Ascending aorta (tissue), 2 donors: ENCODE measurements at regions not wholly inside any gene's neighbourhood (a gene's known extent, or its start where the extent isn't known, plus 50 kb on each side); places are given as distances from the start of the nearest gene placed in this dataset.
"Not testable (repeated sequence)": the region's sequence is repeated elsewhere in the genome, so short reads cannot be mapped to it uniquely, and the experiment has no call there.

Source experiments
- DNase-seq, 2 donors: peaks; one replicate each; pipeline ENCODE4 v3.0.0-alpha.2; 2019; ENCODE audit warnings: low spot score in 2 of 2
- H3K27ac ChIP-seq, 2 donors: fragments of 200-600 bp; sonication (generic); one replicate each; pipeline ENCODE4 v1.5.1; 2016 to 2017; ENCODE audit warnings: mild to moderate bottlenecking in 1 of 2
- H3K27me3 ChIP-seq: fragments of 200-600 bp; sonication (generic); one replicate; pipeline ENCODE4 v1.5.1; 2017
- H3K36me3 ChIP-seq, 2 donors: fragments of 200-600 bp; sonication (generic); one replicate each; pipeline ENCODE4 v1.5.1; 2016
- H3K4me1 ChIP-seq, 2 donors: fragments of 200-600 bp; sonication (generic); one replicate each; pipeline ENCODE4 v1.5.1; 2016 to 2017; ENCODE audit warnings: mild to moderate bottlenecking in 1 of 2
- H3K4me3 ChIP-seq, 2 donors: fragments of 200-600 bp; sonication (generic); one replicate each; pipeline ENCODE4 v1.5.1; 2016 to 2017; ENCODE audit warnings: mild to moderate bottlenecking in 1 of 2
- H3K9me3 ChIP-seq, 2 donors: fragments of 200-600 bp; sonication (generic); one replicate each; pipeline ENCODE4 v1.5.1; 2016
- CTCF ChIP-seq, 3 experiments: fragments of 200-600 bp in 2 of 3; fragments of 450-650 bp in 1 of 3; sonication (generic) in 2 of 3; IDR thresholded peaks; one replicate each; pipeline ENCODE4 v1.5.1; 2016 to 2019; ENCODE audit warnings: antibody characterized with exemption in 3 of 3, mild to moderate bottlenecking in 1 of 3, moderate library complexity in 1 of 3
- intact Hi-C: fragments of 100-400 bp; cut with DNase I; formaldehyde crosslinking; loops from one replicate; pipeline ENCODE4 v1.15.1; 2023

GRCh38 chr10:30683496-30683895 lies 53.9 kb upstream of the LYZL2 start:
- TF ChIP-seq CTCF (IDR thresholded peaks at IDR 0.05): no peak
- Histone ChIP-seq H3K4me1 (no peaks in the 10 kb centered on the region), H3K4me3 (no peak overlapping the region), H3K27me3 (no peaks in the 10 kb centered on the region), H3K9me3 (no peaks in the 10 kb centered on the region), H3K36me3 (no peaks in the 10 kb centered on the region), H3K27ac (no peak overlapping the region)
- intact Hi-C loops: no loop called here
- DNase-seq: no peak

GRCh38 chr10:30682377-30683199 lies 53.0 kb upstream of the LYZL2 start:
- intact Hi-C loops: not testable (repeated sequence)
- DNase-seq: peak in 1 of 2 donors; percentile 73

GRCh38 chr10:30680908-30681307 lies 51.4 kb upstream of the LYZL2 start:
- intact Hi-C loops: no loop called here
- Histone ChIP-seq H3K4me3 (no peak overlapping the region), H3K36me3 (no peaks in the 10 kb centered on the region), H3K9me3 (no peaks in the 10 kb centered on the region), H3K4me1 (no peaks in the 10 kb centered on the region), H3K27me3 (no peaks in the 10 kb centered on the region), H3K27ac (no peak overlapping the region)
- TF ChIP-seq CTCF (IDR thresholded peaks at IDR 0.05): no peak
- no peak for DNase-seq

More at GRCh38 chr10:30682377-30683199, 53.0 kb upstream of the LYZL2 start:
- not testable (repeated sequence) for H3K27me3 ChIP-seq, H3K4me3 ChIP-seq, H3K36me3 ChIP-seq, H3K4me1 ChIP-seq, H3K27ac ChIP-seq, H3K9me3 ChIP-seq
